SU-DHL-6 (cell line): ENCODE measurements at regions not wholly inside any gene's neighbourhood (a gene's known extent, or its start where the extent isn't known, plus 50 kb on each side); places are given as distances from the start of the nearest gene placed in this dataset.

ENCODE experiments used
- EZH2phosphoT487 ChIP-seq: fragments of 200-600 bp; sonication (generic), shearing (Covaris generic); conservative IDR thresholded peaks from 2 replicates; pipeline ENCODE4 v1.6.1; 2018; ENCODE audit warnings: mild to moderate bottlenecking, antibody characterized with exemption, low read length, moderate library complexity, mixed read lengths
- TF ChIP-seq, protein P1 (sequence below): fragments of 200-600 bp; sonication (generic); IDR thresholded peaks from one replicate; pipeline ENCODE4 v1.5.1; 2017; ENCODE audit warnings: antibody characterized with exemption, mild to moderate bottlenecking, low read length, moderate library complexity; ENCODE audit not compliant: insufficient read depth, poor library complexity, severe bottlenecking

DNA sequence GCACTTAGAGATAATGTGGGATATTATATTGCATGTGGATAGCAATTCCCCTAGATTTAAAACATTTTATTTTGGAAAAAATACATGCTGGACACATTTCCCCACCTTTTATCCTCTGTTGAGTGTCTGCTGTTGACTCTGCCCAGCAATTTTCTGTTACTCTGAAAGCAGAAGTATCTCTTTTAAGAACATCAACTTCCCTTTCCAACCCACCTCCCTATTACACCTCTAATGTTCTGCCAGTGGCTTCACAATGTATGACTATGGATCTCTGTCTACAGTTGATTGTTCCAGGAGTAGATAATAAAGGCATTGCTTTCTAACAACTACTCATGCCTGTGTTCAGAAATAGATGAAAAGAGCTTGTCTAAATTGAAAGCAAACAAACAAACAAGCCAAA, 754.8 kb upstream of the SLITRK6 start:
- TF ChIP-seq, protein P1, sequence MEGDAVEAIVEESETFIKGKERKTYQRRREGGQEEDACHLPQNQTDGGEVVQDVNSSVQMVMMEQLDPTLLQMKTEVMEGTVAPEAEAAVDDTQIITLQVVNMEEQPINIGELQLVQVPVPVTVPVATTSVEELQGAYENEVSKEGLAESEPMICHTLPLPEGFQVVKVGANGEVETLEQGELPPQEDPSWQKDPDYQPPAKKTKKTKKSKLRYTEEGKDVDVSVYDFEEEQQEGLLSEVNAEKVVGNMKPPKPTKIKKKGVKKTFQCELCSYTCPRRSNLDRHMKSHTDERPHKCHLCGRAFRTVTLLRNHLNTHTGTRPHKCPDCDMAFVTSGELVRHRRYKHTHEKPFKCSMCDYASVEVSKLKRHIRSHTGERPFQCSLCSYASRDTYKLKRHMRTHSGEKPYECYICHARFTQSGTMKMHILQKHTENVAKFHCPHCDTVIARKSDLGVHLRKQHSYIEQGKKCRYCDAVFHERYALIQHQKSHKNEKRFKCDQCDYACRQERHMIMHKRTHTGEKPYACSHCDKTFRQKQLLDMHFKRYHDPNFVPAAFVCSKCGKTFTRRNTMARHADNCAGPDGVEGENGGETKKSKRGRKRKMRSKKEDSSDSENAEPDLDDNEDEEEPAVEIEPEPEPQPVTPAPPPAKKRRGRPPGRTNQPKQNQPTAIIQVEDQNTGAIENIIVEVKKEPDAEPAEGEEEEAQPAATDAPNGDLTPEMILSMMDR, result no peak
- no peak for TF ChIP-seq EZH2phosphoT487
